ENCODE measurements at regions not wholly inside any gene's neighbourhood (a gene's known extent, or its start where the extent isn't known, plus 50 kb on each side); places are given as distances from the start of the nearest gene placed in this dataset.

GRCh38 chr14:98114122-98114895, 1157.7 kb downstream of the BCL11B start:
- TF ChIP-seq CTCF (IDR thresholded peaks at IDR 0.05) = no peak
- no peak for TF ChIP-seq POLR2A (IDR thresholded peaks at IDR 0.05)
- TF ChIP-seq EP300 (IDR thresholded peaks at IDR 0.05) = no peak
- no peak for TF ChIP-seq POLR2AphosphoS5 (IDR thresholded peaks at IDR 0.05)
